Ishikawa (cell line): ENCODE measurements at regions not wholly inside any gene's neighbourhood (a gene's known extent, or its start where the extent isn't known, plus 50 kb on each side); places are given as distances from the start of the nearest gene placed in this dataset.

ENCODE experiments used
- CEBPB ChIP-seq: IDR thresholded peaks from 2 replicates; pipeline ENCODE4 v1.6.1; 2012
- TF ChIP-seq, protein P1 (sequence below): IDR thresholded peaks from 2 replicates; pipeline ENCODE4 v1.6.1; 2012

- TF ChIP-seq CEBPB: no peak
- TF ChIP-seq, protein P1, sequence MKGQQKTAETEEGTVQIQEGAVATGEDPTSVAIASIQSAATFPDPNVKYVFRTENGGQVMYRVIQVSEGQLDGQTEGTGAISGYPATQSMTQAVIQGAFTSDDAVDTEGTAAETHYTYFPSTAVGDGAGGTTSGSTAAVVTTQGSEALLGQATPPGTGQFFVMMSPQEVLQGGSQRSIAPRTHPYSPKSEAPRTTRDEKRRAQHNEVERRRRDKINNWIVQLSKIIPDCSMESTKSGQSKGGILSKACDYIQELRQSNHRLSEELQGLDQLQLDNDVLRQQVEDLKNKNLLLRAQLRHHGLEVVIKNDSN: no peak
These were observed 205.1 kb downstream of the CHIC2 start for GRCh38 chr4:53859305-53859704.
